Activated CD4-positive, CD25-positive, alpha-beta regulatory T cell treated with anti-CD3 and anti-CD28 coated beads, Interleukin-2, amount 50 U/mL, for 16 hours (primary cell): ENCODE measurements at regions not wholly inside any gene's neighbourhood (a gene's known extent, or its start where the extent isn't known, plus 50 kb on each side); places are given as distances from the start of the nearest gene placed in this dataset.
"Not testable (repeated sequence)": the region's sequence is repeated elsewhere in the genome, so short reads cannot be mapped to it uniquely, and the experiment has no call there.

Source experiments
- DNase-seq: peaks from one replicate; pipeline ENCODE4 v3.0.0-alpha.2; 2020; ENCODE audit warnings: low read depth, low spot score

DNA sequence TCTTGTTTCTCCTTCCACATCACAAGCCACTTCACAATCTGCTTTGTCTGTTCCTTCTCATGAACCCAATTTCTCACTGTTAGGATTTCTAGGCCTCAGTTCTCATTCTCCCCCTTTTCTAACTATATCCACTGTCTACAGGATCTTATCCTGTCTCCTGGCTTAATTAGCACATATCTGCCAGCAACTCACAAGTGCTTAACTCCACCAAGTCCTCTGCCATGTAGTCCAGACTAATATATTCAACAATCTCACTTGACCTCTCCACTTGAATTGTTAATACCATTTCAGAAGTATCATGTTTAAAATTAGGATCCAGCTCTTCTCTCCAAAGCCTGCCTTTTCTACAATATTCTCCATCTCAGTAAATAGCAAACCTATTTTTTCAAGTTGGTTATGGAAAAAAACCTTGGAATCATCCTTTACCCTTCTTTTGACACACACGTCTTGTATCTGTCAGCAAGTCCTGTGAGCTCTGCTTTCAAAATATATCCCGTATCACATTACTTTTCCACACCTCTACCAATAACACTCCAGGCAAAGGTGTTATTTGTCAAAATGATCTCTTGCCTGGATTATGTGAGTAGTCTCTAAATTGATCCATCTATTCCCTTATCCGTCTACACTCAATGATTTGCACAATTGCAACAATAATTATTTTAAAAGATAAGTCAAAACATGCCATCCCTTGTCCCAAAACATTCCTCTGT is 127.2 kb upstream of the SLIT2 start:
- no peak for DNase-seq

DNA sequence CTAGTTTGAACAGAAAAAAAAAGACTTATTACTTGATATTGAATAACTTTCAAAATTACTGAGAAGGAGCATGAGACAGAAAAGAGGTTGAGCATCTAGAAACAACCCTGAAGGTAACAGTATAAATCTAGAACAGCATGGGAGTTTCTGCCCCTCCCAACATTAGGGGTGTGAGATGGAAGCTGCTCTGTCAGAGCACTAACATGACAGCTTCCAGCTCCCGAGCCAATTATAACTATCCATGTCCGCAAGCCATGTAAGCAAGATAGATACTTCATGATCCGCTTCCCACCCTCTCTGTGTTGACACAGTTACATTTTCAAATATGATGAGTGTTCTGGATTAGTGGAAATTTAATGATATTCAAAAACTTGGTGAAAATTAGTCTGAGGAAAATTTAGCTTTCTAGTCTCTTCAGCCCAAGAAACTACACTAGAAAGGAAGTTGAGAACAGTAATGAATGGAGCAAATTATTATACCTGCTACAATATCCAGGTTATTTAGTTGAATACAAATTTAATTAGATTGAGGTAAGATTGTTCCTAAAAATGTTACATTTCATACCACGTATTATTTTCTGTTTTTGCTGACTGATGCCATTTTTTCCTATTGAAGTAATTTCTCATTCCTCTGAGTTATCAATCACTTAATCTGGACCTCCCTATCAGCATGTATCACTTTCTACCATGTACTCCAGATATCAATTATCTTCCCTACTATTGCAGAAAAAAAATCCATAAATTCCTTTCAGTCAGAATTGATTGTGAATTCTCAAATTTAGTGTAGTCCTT is 129.3 kb upstream of the SLIT2 start:
- no peak for DNase-seq

GRCh38 chr4:20119141-20119540 is 132.6 kb upstream of the SLIT2 start:
- DNase-seq: no peak

GRCh38 chr4:20109391-20109790 is 142.3 kb upstream of the SLIT2 start:
- no peak for DNase-seq

DNA sequence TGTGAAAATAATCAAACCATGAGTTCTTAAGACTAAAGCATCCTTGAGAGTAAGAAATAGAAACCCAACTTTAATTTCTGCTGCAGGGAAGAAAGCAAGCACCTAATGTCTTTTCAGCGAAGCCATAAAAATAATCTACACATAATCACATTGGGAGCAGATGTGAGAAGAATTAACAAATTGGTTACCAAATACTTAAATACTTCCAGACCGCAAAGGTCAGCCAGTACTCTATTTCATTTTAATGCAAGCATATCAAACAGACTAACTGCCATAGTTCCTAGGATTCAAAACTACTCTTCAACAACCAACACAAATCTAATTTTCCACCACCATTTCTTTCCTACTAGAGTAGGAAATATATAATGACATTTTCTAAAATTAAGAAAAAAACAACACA is 144.8 kb upstream of the SLIT2 start:
- no peak for DNase-seq

GRCh38 chr4:20101831-20102230 is 149.9 kb upstream of the SLIT2 start:
- DNase-seq: no peak

DNA sequence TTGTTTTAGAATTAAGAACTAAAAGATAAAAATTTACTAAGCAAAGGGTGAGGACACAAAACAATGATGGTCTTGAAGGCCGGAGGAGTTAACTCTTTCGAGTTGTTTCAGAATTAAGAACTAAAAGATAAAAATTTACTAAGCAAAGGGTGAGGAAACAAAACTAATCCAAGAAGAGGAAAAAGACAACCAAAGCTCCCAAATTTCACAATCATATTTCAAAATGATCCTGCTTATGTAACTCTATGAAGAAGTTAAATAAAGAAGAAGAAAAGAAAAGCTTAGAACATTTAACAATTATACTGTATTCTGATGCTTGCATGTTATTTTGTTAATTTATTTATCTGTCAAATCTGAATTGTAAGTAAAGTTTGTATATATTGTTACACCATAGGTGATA is 154.8 kb upstream of the SLIT2 start:
- no peak for DNase-seq

- no peak for DNase-seq
These were observed 155.7 kb upstream of the SLIT2 start for GRCh38 chr4:20095805-20096541.

DNA sequence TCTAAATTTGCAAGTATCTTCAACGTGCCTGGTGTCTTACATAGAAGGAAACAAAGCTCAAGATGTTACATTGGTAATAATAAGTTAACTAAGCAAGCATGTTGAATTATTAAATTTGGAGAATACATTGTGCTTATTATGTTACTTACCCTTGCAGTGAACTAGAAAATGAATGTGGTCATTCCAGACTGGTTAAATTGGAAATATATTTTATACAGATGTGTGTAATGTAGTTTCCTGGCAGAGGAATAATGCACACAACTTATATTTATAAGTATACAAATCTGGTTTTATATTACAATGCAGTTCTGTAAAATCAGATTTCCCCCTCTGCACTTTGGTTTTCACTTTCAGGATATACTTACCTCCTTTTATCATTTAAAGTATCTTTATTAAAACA is 159.9 kb upstream of the SLIT2 start:
- no peak for DNase-seq

GRCh38 chr4:20087522-20087911 is 164.2 kb upstream of the SLIT2 start:
- no peak for DNase-seq

DNA sequence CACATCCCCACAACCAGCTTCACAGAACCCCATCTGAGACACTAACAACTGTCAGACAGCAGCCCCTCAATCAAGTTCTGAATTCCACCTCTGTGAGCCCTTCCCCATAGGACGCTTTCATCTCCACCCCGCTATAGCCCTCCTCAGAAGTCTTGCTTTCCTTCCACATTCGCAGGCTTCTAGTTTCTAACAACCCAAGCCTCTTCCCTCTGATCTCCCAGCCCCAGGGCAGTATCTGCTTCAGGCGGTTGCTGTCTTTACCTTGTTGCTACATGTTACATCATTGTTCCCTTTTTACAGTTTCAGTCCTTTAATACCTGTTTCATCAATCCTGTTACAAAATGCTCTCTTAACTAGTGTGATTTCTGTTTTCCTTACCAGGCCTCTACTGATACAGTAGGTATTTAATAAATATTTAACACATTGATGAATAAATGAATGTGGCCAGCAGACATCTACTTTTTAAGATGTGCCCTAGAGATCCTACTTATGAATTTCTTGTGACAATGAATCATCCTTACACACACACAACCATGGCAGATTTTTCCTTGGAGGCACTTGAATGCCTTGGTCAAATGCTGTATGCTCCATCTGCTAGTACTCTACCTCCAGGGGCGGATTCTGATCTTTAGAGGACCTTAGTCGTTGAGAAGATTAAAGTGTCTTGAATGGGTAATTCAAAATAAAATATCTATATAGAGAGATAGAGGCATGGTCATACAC is 164.7 kb upstream of the SLIT2 start:
- no peak for DNase-seq

GRCh38 chr4:20086067-20086798 is 165.5 kb upstream of the SLIT2 start:
- DNase-seq: no peak

DNA sequence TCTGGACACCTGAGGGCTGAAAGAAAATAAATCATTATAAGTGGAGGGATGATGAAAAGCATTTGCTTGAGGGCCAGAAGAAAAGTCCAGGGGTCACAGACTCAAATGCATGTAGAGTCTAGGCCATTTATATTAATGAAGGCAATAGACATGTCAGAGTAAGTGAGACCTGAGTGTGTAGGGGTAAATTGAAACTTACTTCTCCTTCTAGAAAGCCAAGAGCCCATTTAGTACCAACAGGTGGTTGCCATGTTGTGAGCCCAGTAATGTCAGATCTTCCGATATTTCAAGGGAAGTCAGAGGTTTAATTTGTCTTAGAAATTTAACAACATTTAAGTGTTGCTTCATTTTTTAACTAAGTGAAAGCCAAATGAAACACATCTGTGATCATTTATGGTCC is 166.1 kb upstream of the SLIT2 start:
- no peak for DNase-seq

GRCh38 chr4:20085156-20085555 is 166.5 kb upstream of the SLIT2 start:
- DNase-seq: no peak

GRCh38 chr4:20084488-20084887 is 167.2 kb upstream of the SLIT2 start:
- DNase-seq: no peak

- DNase-seq: no peak
These were observed 173.1 kb upstream of the SLIT2 start for GRCh38 chr4:20078644-20079043.

DNA sequence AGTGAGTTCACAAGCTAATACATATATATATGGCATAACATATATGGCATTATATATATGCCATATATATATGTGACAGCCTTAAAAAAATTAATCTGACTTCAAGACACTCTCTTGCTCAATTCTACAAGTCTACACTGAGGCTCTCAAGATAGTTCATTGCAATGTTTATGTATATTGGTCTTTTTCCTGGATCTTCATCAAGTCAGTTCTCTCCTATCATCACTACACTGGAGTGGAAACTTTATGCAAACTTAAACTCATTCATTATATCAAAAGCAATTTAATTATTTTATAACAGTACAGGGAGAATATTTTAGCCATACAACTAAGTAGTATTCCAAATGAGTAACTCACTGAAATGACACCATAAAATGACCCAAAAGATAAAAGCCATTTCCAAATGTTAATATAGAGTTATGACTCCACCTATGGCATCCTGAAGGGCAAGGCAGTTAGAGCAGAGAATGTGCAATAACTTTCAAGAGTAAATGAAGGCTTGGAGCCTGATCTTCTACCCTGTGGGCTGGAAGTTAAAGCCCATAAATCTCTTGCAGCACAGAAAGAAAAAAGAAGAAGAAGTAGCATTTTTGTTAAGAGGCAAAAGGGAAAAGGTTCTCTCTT is 176.3 kb upstream of the SLIT2 start:
- DNase-seq: no peak

GRCh38 chr4:20074450-20074849 is 177.3 kb upstream of the SLIT2 start:
- DNase-seq: no peak

DNA sequence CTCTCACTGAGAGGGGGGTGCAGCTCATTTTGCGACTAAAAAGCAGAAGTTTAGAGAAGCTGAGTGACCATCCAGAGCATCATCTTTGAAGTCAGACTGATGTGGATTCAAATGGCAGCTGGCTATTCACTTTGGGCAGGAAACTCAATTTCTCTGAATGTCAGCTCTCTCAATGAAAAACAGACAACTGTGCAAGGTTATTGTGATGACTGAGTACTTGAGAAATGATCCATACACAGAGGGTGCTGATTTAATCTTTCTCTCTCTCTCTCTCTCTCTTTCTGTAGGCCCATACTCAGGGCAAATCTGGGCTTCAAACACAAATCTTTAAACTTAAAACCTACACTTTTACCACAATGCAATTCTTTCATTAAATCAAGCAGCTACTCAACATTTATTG is 185.8 kb upstream of the SLIT2 start:
- DNase-seq: no peak

GRCh38 chr4:20062857-20063256 is 188.8 kb upstream of the SLIT2 start:
- not testable (repeated sequence) for DNase-seq

GRCh38 chr4:20062054-20062453 is 189.7 kb upstream of the SLIT2 start:
- DNase-seq: no peak
